ENCODE measurements at regions not wholly inside any gene's neighbourhood (a gene's known extent, or its start where the extent isn't known, plus 50 kb on each side); places are given as distances from the start of the nearest gene placed in this dataset.
"Not testable (repeated sequence)": the region's sequence is repeated elsewhere in the genome, so short reads cannot be mapped to it uniquely, and the experiment has no call there.

GRCh38 chr2:208906330-208906729 is 499.7 kb downstream of the PTH2R start:
- no peaks in the 10 kb centered on the region for H3K79me2 ChIP-seq (ENCODE audit: insufficient read depth, low read length)
- no peak overlapping the region for H3K4me3 ChIP-seq (ENCODE audit: low read length, poor library complexity, severe bottlenecking)
- no peaks in the 10 kb centered on the region for H3K27me3 ChIP-seq (ENCODE audit: insufficient read depth, low read length, poor library complexity, severe bottlenecking)
- H2AFZ ChIP-seq (ENCODE audit: low read length): no peak overlapping the region
- H4K20me1 ChIP-seq (ENCODE audit: insufficient read depth, low read length, poor library complexity, severe bottlenecking): no peaks in the 10 kb centered on the region
- H3K9me3 ChIP-seq (ENCODE audit: insufficient read depth, low read depth, low read length): no peaks in the 10 kb centered on the region
- no peaks in the 10 kb centered on the region for H3K36me3 ChIP-seq (ENCODE audit: insufficient read depth, low read length)
- H3K9ac ChIP-seq (ENCODE audit: low read depth, low read length, poor library complexity, severe bottlenecking): no peak overlapping the region
- H3K4me1 ChIP-seq (ENCODE audit: insufficient read depth, low read length, poor library complexity, severe bottlenecking): no peaks in the 10 kb centered on the region
- H3K9me2 ChIP-seq (replicated peaks; ENCODE audit: low read depth, low read length): no peaks in the 10 kb centered on the region
- H3F3A ChIP-seq (ENCODE audit: low read depth): no peaks in the 10 kb centered on the region
- no peak for TF ChIP-seq CTCF (conservative IDR thresholded peaks at IDR 0.05; ENCODE audit: low read length)
- no peak for TF ChIP-seq EZH2phosphoT487 (IDR thresholded peaks at IDR 0.05; ENCODE audit: borderline replicate concordance)
- H3K4me2 ChIP-seq (ENCODE audit: low read depth, low read length, poor library complexity, severe bottlenecking): no peak overlapping the region

- Histone ChIP-seq H3K27me3 (ENCODE audit: insufficient read depth, low read length, poor library complexity, severe bottlenecking) (no peaks in the 10 kb centered on the region), H3K79me2 (ENCODE audit: insufficient read depth, low read length) (no peaks in the 10 kb centered on the region), H4K20me1 (ENCODE audit: insufficient read depth, low read length, poor library complexity, severe bottlenecking) (no peaks in the 10 kb centered on the region), H3K9ac (ENCODE audit: low read depth, low read length, poor library complexity, severe bottlenecking) (no peak overlapping the region), H2AFZ (ENCODE audit: low read length) (no peak overlapping the region), H3K4me2 (ENCODE audit: low read depth, low read length, poor library complexity, severe bottlenecking) (no peak overlapping the region), H3K4me3 (ENCODE audit: low read length, poor library complexity, severe bottlenecking) (no peak overlapping the region), H3K4me1 (ENCODE audit: insufficient read depth, low read length, poor library complexity, severe bottlenecking) (no peaks in the 10 kb centered on the region), H3K9me2 (replicated peaks; ENCODE audit: low read depth, low read length) (no peaks in the 10 kb centered on the region), H3F3A (ENCODE audit: low read depth) (no peaks in the 10 kb centered on the region), H3K9me3 (ENCODE audit: insufficient read depth, low read depth, low read length) (no peaks in the 10 kb centered on the region), H3K36me3 (ENCODE audit: insufficient read depth, low read length) (no peaks in the 10 kb centered on the region)
- TF ChIP-seq CTCF (conservative IDR thresholded peaks at IDR 0.05; ENCODE audit: low read length) (no peak), EZH2phosphoT487 (IDR thresholded peaks at IDR 0.05; ENCODE audit: borderline replicate concordance) (no peak)
Observed at GRCh38 chr2:208915401-208915800, 508.4 kb upstream of the MAP2 start.

- Histone ChIP-seq H2AFZ (ENCODE audit: low read length) (no peak overlapping the region), H3K9ac (ENCODE audit: low read depth, low read length, poor library complexity, severe bottlenecking) (no peak overlapping the region), H3F3A (ENCODE audit: low read depth) (no peaks in the 10 kb centered on the region), H3K4me3 (ENCODE audit: low read length, poor library complexity, severe bottlenecking) (no peak overlapping the region), H3K9me2 (replicated peaks; ENCODE audit: low read depth, low read length) (no peaks in the 10 kb centered on the region), H3K79me2 (ENCODE audit: insufficient read depth, low read length) (no peaks in the 10 kb centered on the region), H3K27me3 (ENCODE audit: insufficient read depth, low read length, poor library complexity, severe bottlenecking) (no peaks in the 10 kb centered on the region), H3K9me3 (ENCODE audit: insufficient read depth, low read depth, low read length) (no peaks in the 10 kb centered on the region), H4K20me1 (ENCODE audit: insufficient read depth, low read length, poor library complexity, severe bottlenecking) (no peaks in the 10 kb centered on the region), H3K4me1 (ENCODE audit: insufficient read depth, low read length, poor library complexity, severe bottlenecking) (no peaks in the 10 kb centered on the region), H3K36me3 (ENCODE audit: insufficient read depth, low read length) (no peaks in the 10 kb centered on the region), H3K4me2 (ENCODE audit: low read depth, low read length, poor library complexity, severe bottlenecking) (no peak overlapping the region)
- TF ChIP-seq CTCF (conservative IDR thresholded peaks at IDR 0.05; ENCODE audit: low read length) (no peak), EZH2phosphoT487 (IDR thresholded peaks at IDR 0.05; ENCODE audit: borderline replicate concordance) (no peak)
Observed at GRCh38 chr2:208916881-208917280, 507.0 kb upstream of the MAP2 start.

GRCh38 chr2:208921358-208921757 is 502.5 kb upstream of the MAP2 start:
- H3F3A ChIP-seq (ENCODE audit: low read depth); H3K9ac ChIP-seq (ENCODE audit: low read depth, low read length, poor library complexity, severe bottlenecking); H2AFZ ChIP-seq (ENCODE audit: low read length); H3K9me2 ChIP-seq (replicated peaks; ENCODE audit: low read depth, low read length); H3K9me3 ChIP-seq (ENCODE audit: insufficient read depth, low read depth, low read length); H3K27me3 ChIP-seq (ENCODE audit: insufficient read depth, low read length, poor library complexity, severe bottlenecking); H4K20me1 ChIP-seq (ENCODE audit: insufficient read depth, low read length, poor library complexity, severe bottlenecking); H3K4me3 ChIP-seq (ENCODE audit: low read length, poor library complexity, severe bottlenecking); H3K36me3 ChIP-seq (ENCODE audit: insufficient read depth, low read length); H3K79me2 ChIP-seq (ENCODE audit: insufficient read depth, low read length); H3K4me1 ChIP-seq (ENCODE audit: insufficient read depth, low read length, poor library complexity, severe bottlenecking); H3K4me2 ChIP-seq (ENCODE audit: low read depth, low read length, poor library complexity, severe bottlenecking): not testable (repeated sequence)

Data from Loucy (cell line).